Renal pelvis (tissue), 1 donor: ENCODE measurements at regions not wholly inside any gene's neighbourhood (a gene's known extent, or its start where the extent isn't known, plus 50 kb on each side); places are given as distances from the start of the nearest gene placed in this dataset.

ENCODE experiments used
- DNase-seq: peaks from one replicate; pipeline ENCODE4 v3.0.0-alpha.2; 2013

GRCh38 chr1:222038971-222039370 lies 297.1 kb upstream of the DUSP10 start:
- DNase-seq: no peak

DNA sequence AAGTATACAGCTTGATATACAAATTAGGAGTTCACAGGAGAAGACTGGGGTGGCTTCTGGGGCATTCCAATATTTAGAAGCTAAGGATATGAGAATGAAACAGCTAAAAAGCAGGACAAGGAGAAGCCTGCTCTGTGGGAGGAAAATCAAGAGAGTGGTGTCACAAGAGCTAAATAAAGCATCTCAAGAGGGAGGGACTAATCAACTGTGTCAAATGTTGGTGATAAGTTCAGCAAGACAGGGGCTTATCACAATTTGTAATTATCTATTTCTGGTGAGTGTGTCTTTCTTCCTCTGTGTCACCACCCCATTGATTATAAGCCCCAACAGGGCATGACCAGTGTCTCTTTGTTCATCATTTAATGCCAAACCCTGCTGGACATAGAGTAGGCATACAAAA lies 295.8 kb upstream of the DUSP10 start:
- DNase-seq: no peak

DNA sequence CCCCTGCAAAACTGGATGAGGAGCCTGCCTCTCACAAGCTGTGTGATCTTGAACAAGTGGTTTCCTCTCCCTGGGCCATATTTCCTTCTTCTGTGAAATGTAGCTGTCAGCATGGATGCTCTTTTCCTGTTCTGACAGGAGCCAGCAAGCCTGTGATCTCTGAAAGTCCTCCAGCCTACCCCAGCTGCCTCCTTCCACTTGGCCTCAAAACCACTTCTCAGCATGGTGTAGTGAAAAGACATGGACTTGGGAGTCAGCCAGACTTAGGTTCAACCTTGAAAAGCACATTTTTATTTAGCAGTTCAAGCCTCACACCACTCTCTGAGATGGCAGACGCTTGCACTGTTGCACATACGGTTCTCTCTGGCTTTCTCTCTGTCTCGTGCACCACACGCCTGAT lies 292.9 kb upstream of the DUSP10 start:
- no peak for DNase-seq

DNA sequence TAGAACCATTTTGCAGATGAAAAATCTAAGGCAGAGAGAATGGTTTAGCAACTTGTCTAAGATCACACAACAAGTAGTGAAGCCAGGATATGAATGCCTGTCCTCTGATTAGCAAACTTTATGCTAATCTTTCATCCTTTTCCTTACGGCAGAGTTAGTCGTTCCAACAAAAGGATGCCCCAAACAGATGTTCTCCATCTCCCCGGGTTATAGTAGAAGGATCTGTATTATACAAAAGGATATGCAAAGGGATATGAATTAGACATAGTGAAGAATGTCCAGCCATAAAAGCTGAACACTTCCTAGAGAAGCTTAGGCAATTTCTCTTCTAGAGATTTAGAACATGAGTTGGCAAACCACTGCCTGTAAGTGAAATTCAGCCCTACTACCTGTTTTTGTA lies 291.6 kb upstream of the DUSP10 start:
- no peak for DNase-seq

GRCh38 chr1:222031318-222031717 lies 289.4 kb upstream of the DUSP10 start:
- DNase-seq: no peak

- no peak for DNase-seq
These were observed 286.8 kb upstream of the DUSP10 start for GRCh38 chr1:222028676-222029075.

- DNase-seq: no peak
These were observed 286.2 kb upstream of the DUSP10 start for GRCh38 chr1:222028116-222028515.

- DNase-seq: no peak
These were observed 284.4 kb upstream of the DUSP10 start for GRCh38 chr1:222026280-222026679.

DNA sequence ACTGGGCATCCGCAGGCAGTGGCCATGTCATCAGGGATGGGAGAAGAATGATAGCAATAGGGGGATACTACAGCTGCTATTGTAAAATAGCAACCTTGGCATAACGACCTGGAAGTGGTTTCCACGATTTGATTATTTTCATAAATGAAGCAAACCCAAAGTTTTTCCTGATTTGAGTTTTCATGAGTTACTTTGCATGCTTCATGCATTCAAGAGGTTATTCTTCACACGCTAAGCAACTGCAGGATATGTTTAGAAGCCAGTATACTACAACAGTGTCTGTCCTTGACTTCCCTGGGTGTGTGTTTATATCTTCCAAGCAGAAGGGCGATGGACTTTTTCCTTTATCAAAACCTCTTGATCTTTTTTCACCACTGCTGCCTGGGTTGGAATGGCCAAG lies 281.1 kb upstream of the DUSP10 start:
- no peak for DNase-seq

DNA sequence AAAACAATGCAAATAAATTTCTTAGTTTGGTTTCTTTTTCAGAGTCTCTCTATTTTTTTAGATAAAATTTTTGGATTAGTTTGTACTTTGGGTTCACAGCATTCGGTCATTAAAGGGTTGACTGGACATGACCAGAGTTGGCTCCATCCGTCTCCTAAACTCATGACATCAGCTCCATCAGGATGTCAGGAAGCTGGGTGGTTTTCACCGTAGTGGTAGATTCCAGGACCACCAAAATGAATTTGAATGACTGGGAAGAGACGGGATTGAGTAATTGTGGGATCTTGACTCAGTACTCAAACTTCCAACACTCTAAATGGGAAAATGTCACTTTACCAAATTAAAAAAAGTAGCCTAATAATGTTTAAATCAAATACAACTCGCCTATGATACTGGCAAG lies 279.2 kb upstream of the DUSP10 start:
- DNase-seq: no peak

DNA sequence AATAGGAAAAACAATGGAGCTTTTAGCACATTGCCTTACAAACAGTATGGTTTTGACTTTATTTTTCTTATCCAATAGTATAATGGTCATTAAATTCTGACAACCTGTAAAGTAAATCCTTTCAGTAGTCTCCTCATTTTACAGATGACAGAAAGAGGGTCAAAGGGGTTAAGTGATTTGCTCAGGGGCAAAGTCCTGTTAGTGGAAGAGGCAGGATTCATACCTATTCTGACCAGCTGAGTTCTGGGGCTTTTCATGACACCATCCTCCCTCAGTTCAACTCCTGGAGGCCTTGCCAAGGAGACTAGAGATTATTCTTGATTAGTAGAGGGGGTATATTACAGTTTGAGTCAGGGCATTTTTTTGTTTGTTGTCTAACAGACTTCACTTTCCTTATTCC lies 278.7 kb upstream of the DUSP10 start:
- DNase-seq: no peak

- DNase-seq: no peak
These were observed 277.1 kb upstream of the DUSP10 start for GRCh38 chr1:222019029-222019428.

DNA sequence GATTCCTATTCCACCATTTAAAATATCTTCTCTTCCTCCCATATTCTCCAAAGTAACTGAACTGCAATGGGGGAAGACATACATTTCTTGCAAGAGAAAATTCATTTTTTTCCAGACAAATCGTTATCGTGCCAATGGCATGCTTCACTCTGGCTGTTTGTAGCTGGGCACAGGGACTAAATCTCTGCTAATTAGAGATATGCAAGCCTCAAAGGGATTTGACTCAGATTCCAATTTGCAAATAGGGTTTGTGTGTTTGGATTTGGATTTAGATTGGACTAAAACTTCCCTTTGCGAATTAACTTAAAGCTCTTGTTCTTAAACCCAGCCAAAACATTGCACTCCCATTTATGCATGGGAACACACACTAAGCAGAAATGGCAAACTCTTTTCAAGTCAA lies 276.2 kb upstream of the DUSP10 start:
- no peak for DNase-seq

DNA sequence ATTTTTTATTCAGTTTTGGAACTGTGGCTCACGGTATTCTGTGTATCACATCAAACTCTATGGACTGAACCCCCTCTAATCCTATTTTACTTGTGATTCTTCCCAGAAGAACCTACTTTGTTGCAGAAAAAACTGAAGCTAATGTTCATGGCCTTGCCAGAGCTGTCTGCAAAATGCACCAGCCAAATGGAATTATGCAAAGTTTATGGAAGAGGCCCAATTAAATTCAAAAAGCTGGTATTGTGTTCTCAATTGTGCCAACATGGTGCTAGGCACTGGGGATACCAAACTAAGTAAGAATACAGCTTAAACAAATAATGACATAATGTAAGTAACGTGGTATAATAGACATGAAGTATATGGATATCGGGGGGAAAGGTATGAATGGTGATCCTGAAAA lies 273.8 kb upstream of the DUSP10 start:
- no peak for DNase-seq

DNA sequence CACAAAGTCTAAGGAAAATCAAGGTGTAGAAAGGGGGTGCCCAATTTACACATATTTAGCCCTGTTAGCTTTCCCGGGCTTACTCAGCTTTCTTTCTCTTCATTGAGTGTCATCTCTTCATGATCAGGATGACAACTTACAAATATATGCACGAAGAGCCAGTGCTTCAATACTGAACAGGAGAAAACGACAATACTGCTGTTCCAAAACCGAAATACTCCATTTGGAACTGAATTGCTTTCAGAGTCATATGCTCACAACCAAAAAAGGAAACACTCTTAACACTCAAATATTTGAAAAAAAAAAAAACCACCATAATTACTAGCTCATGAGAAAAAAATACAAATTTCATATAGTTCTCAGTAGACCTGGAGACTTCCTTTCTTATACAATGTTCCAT lies 272.1 kb upstream of the DUSP10 start:
- DNase-seq: no peak

DNA sequence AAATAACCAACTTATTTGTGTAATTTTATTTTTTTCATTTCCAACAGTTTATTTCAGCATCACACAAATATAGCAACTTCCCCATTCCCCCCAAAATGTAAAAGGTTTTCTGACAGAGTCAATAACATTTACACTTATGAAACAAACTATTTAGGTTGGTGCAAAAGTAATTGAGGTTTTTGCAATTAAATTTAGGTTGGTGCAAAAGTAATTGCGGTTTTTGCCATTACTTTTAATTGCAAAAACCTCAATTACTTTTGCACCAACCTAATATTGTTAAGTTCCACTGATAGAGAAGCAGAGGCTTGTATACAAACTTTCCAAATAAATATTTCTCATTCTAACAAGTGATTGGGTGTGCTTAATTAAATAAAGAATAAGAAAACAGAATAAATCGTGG lies 270.9 kb upstream of the DUSP10 start:
- no peak for DNase-seq

DNA sequence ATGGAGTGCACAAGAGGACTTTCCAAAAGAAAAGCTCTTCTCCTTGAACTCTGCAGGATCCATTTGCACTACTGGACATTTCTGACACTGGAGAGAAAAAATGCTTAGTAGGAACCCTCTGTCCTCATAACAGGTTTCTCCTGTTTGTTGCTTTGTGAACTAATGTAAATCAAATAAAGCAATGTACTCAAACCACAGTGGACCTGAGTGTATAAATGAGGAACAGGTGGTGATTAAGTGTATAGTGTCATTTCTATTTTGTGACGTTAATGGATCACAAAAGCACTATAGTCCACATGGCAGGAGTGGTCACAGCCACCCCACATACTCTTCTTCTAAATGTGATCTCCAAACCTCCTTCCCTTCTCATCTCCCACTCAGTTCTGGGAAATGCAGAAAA lies 268.4 kb upstream of the DUSP10 start:
- DNase-seq: no peak

DNA sequence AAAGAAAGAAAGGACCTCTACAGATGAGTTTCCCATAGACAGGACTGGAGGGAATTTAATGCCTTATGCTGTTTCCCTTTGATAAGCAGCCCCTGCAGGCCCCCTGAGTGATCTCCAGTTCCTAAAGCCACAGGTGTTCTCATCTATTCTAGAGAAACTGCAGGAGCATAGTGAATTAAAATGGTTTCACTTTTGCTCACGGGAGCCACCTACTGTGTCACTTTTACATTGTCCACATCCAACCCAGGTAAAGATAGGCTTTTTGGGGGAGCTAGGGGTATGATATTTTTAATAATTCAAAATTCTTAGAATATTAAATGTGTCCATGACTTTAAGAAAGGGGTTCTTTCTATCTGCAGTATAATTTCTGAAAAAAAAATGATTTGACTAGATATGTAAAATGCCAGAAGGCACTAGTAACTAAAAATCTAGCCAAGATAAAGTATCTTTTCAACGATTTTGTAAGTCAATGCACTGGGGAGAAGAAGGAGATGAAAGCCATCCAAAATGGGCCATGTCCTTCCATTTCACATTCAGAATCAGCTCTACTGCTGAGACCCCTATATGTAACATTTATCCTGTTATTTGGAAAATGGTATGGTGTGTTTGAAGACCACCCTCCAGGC lies 267.3 kb upstream of the DUSP10 start:
- DNase-seq: no peak

- no peak for DNase-seq
These were observed 264.8 kb upstream of the DUSP10 start for GRCh38 chr1:222006715-222007114.

- no peak for DNase-seq
These were observed 262.9 kb upstream of the DUSP10 start for GRCh38 chr1:222004784-222005183.

- no peak for DNase-seq
These were observed 262.1 kb upstream of the DUSP10 start for GRCh38 chr1:222004034-222004433.

DNA sequence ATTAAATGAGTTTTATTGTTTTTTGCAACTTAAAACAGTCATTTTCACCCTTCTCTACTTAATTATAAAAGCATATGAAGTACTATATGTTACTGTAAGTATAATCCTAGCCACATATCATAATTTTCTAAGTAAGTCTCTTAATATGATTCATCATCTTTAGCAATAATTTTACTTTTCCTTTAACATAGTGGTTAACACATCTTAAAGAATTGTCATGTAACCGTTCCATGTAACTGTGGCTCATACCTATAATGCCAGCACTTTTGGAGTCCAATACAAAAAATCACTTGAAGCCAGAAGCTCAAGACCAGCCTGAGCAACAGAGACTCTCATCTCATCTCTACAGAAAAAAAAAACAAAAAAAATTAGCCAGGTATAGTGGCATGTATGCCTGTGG lies 260.6 kb upstream of the DUSP10 start:
- no peak for DNase-seq

GRCh38 chr1:222000131-222000530 lies 258.2 kb upstream of the DUSP10 start:
- DNase-seq: no peak

DNA sequence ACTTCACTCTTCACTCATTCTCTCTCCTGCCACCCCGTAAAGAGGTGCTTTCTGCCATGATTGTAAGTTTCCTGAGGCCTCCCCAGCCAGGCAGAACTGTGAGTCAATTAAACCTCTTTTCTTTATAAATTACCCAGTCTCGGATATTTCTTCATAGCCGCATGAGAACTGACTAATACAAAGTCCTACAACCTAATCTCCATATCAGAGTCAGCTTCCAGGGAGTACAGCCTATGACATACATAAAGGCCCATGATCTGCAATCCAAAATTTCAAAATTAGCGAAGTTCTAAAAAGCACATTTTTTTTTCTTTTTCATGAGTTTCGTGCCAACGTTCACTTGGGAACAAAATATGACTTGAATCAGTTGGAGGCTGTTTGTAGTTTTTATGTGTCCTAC lies 256.9 kb upstream of the DUSP10 start:
- no peak for DNase-seq

- no peak for DNase-seq
These were observed 256.3 kb upstream of the DUSP10 start for GRCh38 chr1:221998186-221998612.
